Activated naive CD8-positive, alpha-beta T cell treated with anti-CD3 and anti-CD28 coated beads, Interleukin-2, amount 50 U/mL, for 24 hours (primary cell): ENCODE measurements at regions not wholly inside any gene's neighbourhood (a gene's known extent, or its start where the extent isn't known, plus 50 kb on each side); places are given as distances from the start of the nearest gene placed in this dataset.

Experiments
- ATAC-seq: fragments of 150-1000 bp; cut with Tn5 transposase; one replicate; pipeline ENCODE4 v1.10.0; 2021
- DNase-seq: peaks from one replicate; pipeline ENCODE4 v3.0.0; 2021
- H3K27ac Mint-ChIP-seq: one replicate; pipeline ENCODE4 v1.8.0; 2021; ENCODE audit warnings: mild to moderate bottlenecking, mixed read lengths
- H3K27me3 Mint-ChIP-seq: one replicate; pipeline ENCODE4 v1.8.0; 2021; ENCODE audit warnings: mixed read lengths
- H3K36me3 Mint-ChIP-seq: one replicate; pipeline ENCODE4 v1.8.0; 2021; ENCODE audit warnings: low read depth, mixed read lengths
- H3K4me1 Mint-ChIP-seq: one replicate; pipeline ENCODE4 v1.8.0; 2021; ENCODE audit warnings: mixed read lengths
- H3K4me3 Mint-ChIP-seq: one replicate; pipeline ENCODE4 v1.8.0; 2021; ENCODE audit warnings: mild to moderate bottlenecking, moderate library complexity, mixed read lengths
- H3K9me3 Mint-ChIP-seq: one replicate; pipeline ENCODE4 v1.8.0; 2021; ENCODE audit warnings: mixed read lengths

DNA sequence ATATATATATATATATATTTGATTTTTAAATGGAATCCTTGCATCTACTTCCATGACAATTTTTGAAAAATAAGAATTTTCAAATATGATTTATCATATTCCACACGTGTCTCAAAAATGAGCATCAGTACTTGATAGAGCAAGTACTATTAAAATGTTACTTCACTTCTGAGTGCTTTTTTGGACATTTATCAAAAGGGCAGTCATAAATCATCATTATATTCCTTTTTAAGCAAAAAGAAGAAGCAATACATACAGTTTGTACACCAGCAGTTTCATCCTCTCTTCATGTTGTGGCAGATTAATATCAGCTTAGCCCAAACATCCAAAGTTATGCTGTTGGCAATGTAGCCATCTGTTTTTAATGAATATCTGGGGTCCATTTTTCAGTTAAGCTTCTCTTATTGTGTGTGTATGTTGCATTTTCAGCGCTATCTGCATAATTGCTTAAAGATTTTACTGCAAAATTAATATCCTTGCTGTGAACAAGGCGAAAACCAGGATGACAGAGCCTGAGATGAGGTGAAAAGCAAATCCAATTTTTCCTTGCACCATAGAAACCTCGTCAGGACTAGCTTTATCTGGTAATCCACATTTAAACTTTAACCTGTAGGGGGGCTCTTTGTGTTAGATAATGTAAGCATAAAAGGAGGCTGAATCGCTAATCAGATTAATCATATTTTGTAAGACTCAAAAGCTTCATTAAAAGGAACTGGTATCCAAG, 604.9 kb upstream of the AGTR1 start:
- ATAC-seq (no peak), DNase-seq (no peak)
- H3K27ac Mint-ChIP-seq, result no peak overlapping the region
- no peaks in the 10 kb centered on the region for H3K27me3 Mint-ChIP-seq
- H3K36me3 Mint-ChIP-seq, result no peaks in the 10 kb centered on the region
- H3K4me3 Mint-ChIP-seq, result no peak overlapping the region
- H3K4me1 Mint-ChIP-seq, result no peaks in the 10 kb centered on the region
- H3K9me3 Mint-ChIP-seq, result no peaks in the 10 kb centered on the region

- no peak overlapping the region for H3K4me3 Mint-ChIP-seq
- H3K27me3 Mint-ChIP-seq, result no peaks in the 10 kb centered on the region
- H3K36me3 Mint-ChIP-seq, result no peaks in the 10 kb centered on the region
- DNase-seq (no peak), ATAC-seq (no peak)
- no peak overlapping the region for H3K27ac Mint-ChIP-seq
- no peaks in the 10 kb centered on the region for H3K9me3 Mint-ChIP-seq
- H3K4me1 Mint-ChIP-seq, result no peaks in the 10 kb centered on the region
Observed at GRCh38 chr3:148093753-148094152, 604.0 kb upstream of the AGTR1 start.

GRCh38 chr3:148095962-148096361, 601.7 kb upstream of the AGTR1 start:
- H3K27ac Mint-ChIP-seq, result no peak overlapping the region
- H3K4me1 Mint-ChIP-seq, result no peaks in the 10 kb centered on the region

GRCh38 chr3:148100476-148100875, 597.2 kb upstream of the AGTR1 start:
- Mint-ChIP-seq H3K9me3 (peaks cover 5% of the 10 kb centered on the region), H3K4me1 (no peaks in the 10 kb centered on the region), H3K27ac (no peak overlapping the region), H3K4me3 (no peak overlapping the region), H3K36me3 (no peaks in the 10 kb centered on the region), H3K27me3 (no peaks in the 10 kb centered on the region)
- no peak for DNase-seq
- ATAC-seq, result no peak

More at GRCh38 chr3:148095962-148096361, 601.7 kb upstream of the AGTR1 start:
- H3K9me3 Mint-ChIP-seq, result no peaks in the 10 kb centered on the region
- no peak for DNase-seq
- H3K36me3 Mint-ChIP-seq, result no peaks in the 10 kb centered on the region
- H3K4me3 Mint-ChIP-seq, result no peak overlapping the region
- no peaks in the 10 kb centered on the region for H3K27me3 Mint-ChIP-seq
- no peak for ATAC-seq

DNA sequence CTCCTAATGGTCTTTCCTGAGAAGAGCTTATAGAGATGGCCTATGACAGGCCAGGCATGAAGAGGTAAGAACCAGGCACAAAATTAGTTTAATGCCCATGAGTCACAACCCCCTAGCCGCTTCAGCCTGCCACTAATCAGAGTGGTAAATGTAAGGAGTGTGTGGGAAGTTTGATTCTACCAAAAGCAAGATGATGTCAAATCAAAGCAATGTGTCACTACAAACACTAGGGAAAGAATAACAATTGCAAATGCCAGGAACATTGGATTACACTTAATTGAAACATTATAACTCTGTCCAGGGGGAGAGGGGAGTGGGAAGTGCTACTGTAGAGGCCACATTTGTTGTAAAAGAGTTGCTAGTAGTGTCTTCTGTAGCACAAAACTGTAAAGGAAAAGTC, 596.6 kb upstream of the AGTR1 start:
- ATAC-seq (no peak), DNase-seq (no peak)
- peaks cover 5% of the 10 kb centered on the region for H3K9me3 Mint-ChIP-seq
- H3K4me3 Mint-ChIP-seq, result no peak overlapping the region
- H3K27ac Mint-ChIP-seq, result no peak overlapping the region
- no peaks in the 10 kb centered on the region for H3K4me1 Mint-ChIP-seq
- H3K27me3 Mint-ChIP-seq, result no peaks in the 10 kb centered on the region
- no peaks in the 10 kb centered on the region for H3K36me3 Mint-ChIP-seq

DNA sequence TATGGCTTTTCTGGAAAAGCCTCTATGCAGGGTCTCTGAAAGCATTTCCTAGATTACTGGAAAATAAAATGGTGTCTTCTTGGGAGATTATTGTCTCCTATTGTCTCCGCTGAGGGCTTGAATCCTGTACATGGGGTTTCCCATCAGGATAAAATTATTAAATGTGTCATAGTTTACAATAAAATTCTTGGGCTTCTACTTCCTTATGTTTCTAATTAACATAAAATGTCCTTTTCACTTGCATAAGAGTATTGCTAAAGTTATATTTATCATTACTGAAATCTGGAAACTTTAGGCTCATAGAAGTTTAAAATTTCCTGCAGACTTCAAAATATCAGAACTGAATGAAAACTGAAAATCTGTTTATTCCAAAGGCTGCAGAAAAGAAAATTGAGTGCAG, 595.5 kb upstream of the AGTR1 start:
- H3K9me3 Mint-ChIP-seq, result peaks cover 5% of the 10 kb centered on the region
- H3K36me3 Mint-ChIP-seq, result no peaks in the 10 kb centered on the region
- no peak overlapping the region for H3K27ac Mint-ChIP-seq
- no peaks in the 10 kb centered on the region for H3K27me3 Mint-ChIP-seq
- no peak overlapping the region for H3K4me3 Mint-ChIP-seq
- DNase-seq (no peak), ATAC-seq (no peak)
- no peaks in the 10 kb centered on the region for H3K4me1 Mint-ChIP-seq

DNA sequence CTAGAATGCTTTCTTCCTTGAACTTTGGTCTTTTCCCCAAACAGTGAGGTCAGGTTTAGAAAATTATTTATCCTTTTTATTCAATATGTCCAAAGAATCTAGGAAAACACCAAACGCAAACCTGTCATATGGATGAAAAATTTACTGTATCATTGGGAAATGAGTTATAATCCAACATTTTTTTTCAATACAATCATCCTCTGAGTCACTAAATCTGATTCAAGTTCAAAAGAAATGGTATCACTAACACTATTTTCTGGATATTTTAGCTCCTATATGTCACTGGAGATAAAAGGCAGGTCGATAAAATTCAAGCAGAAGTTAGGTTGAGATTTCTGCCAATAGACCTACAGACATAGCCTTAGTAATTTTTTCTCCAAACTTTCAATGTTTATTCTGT, 591.6 kb upstream of the AGTR1 start:
- ATAC-seq, result no peak
- Mint-ChIP-seq H3K27ac (no peak overlapping the region), H3K9me3 (peaks cover 10% of the 10 kb centered on the region), H3K4me3 (no peak overlapping the region), H3K36me3 (no peaks in the 10 kb centered on the region), H3K4me1 (no peaks in the 10 kb centered on the region), H3K27me3 (no peaks in the 10 kb centered on the region)
- no peak for DNase-seq

DNA sequence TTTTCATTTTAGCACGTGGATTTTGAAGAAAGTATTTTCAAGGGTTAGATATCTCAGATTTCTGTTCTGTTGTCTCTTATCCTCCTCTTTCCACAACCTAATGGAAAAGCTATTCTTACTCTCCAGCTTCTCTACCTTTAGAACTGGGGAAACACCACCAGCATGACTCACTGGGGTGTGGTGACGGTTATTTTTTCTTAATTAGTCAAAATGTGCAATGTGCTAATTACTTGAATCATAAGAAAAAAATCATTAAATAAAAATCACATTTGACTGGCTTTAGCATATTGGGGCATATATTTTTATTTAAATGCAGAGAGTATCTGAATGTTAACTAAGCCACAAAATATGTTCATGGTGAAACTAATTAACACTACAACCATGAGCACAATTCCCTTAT, 570.7 kb upstream of the AGTR1 start:
- no peaks in the 10 kb centered on the region for H3K36me3 Mint-ChIP-seq
- no peak overlapping the region for H3K4me3 Mint-ChIP-seq
- peaks cover 9% of the 10 kb centered on the region for H3K9me3 Mint-ChIP-seq
- DNase-seq, result no peak
- no peak for ATAC-seq
- no peak overlapping the region for H3K27ac Mint-ChIP-seq
- H3K4me1 Mint-ChIP-seq, result no peaks in the 10 kb centered on the region
- H3K27me3 Mint-ChIP-seq, result no peaks in the 10 kb centered on the region

DNA sequence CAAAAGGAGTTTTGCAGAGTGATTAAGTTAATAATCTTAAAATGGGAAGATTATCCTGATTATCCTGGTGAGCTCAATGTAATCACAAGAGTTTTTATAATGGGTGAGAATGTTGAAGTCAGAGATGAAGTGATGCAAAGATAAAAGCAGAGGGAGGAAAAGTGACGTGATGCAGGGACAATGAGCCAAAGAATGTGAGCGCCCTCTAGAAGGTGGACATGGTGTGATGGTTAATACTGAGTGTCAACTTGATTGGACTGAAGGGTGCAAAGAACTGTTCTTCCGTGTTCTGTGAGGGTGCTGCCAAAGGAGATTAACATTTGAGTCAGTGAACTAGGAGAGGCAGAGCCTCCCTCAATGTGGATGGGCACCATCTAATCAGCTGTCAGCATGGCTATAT, 569.6 kb upstream of the AGTR1 start:
- Mint-ChIP-seq H3K27ac (no peak overlapping the region), H3K4me3 (no peak overlapping the region), H3K27me3 (no peaks in the 10 kb centered on the region), H3K9me3 (peaks cover 15% of the 10 kb centered on the region), H3K36me3 (no peaks in the 10 kb centered on the region), H3K4me1 (no peaks in the 10 kb centered on the region)
- ATAC-seq (no peak), DNase-seq (no peak)

DNA sequence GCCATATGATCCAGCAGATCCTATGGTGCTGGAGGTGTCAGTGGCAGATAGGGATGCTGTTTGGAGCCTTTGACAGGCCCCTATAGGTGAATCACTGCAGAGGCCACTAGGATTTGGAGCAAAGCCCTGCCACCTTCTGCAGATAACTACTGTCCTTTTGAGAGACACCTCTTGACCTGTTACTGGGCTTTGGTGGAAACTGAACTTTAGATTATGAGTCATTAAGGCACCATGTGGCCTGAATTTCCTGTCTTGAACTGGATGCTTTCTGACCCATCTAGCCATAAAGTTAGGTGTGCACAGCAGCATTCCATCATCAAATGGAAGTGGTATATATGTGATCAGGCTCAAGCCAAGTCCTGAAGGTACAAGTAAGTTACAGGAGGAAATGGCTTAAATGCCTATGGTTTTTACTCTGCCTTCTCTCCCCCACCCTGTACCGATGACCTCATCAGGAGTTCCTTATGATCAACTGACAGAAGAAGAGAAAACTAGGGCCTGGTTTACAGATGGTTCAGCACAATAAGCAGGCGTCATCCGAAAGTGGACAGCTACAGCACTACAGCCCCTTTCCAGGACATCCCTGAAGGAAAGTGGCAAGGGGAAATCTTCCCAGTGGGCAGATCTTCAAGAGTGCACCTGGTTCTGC, 565.6 kb upstream of the AGTR1 start:
- ATAC-seq, result no peak
- Mint-ChIP-seq H3K4me3 (no peak overlapping the region), H3K36me3 (no peaks in the 10 kb centered on the region), H3K27ac (no peak overlapping the region), H3K4me1 (no peaks in the 10 kb centered on the region), H3K27me3 (no peaks in the 10 kb centered on the region), H3K9me3 (peaks cover 20% of the 10 kb centered on the region)
- no peak for DNase-seq

- H3K4me1 Mint-ChIP-seq, result no peaks in the 10 kb centered on the region
- no peak for ATAC-seq
- no peak overlapping the region for H3K27ac Mint-ChIP-seq
- H3K27me3 Mint-ChIP-seq, result no peaks in the 10 kb centered on the region
- DNase-seq, result no peak
- peaks cover 11% of the 10 kb centered on the region for H3K9me3 Mint-ChIP-seq
- H3K36me3 Mint-ChIP-seq, result no peaks in the 10 kb centered on the region
- no peak overlapping the region for H3K4me3 Mint-ChIP-seq
Observed at GRCh38 chr3:148136816-148137215, 560.9 kb upstream of the AGTR1 start.

DNA sequence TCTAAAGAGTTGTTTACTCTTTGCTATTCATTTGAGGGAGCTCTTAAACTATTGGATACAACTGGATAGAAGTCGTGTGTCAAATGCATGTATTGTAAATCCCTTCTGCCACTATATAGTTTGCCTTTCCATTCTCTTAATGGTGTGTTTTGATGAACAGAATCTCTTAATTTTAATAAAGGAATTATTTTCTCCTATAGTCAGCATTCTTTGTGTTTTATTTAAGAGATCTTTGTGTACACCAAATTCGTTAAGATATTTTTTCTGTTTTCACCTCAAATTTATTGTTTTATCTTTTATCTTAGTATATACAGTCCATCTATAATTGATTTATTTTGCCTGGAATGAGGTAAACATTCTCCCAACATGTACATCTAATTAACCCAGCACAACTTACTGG, 551.5 kb upstream of the AGTR1 start:
- Mint-ChIP-seq H3K27me3 (no peaks in the 10 kb centered on the region), H3K27ac (no peak overlapping the region), H3K9me3 (peaks cover 7% of the 10 kb centered on the region), H3K36me3 (no peaks in the 10 kb centered on the region), H3K4me3 (no peak overlapping the region), H3K4me1 (no peaks in the 10 kb centered on the region)
- DNase-seq (no peak), ATAC-seq (no peak)

GRCh38 chr3:148146947-148147826, 550.5 kb upstream of the AGTR1 start:
- DNase-seq (no peak), ATAC-seq (no peak)
- Mint-ChIP-seq H3K27me3 (no peaks in the 10 kb centered on the region), H3K9me3 (peaks cover 7% of the 10 kb centered on the region), H3K4me1 (no peaks in the 10 kb centered on the region), H3K36me3 (no peaks in the 10 kb centered on the region), H3K27ac (no peak overlapping the region), H3K4me3 (no peak overlapping the region)

GRCh38 chr3:148147903-148148302, 549.8 kb upstream of the AGTR1 start:
- H3K4me1 Mint-ChIP-seq, result no peaks in the 10 kb centered on the region
- no peaks in the 10 kb centered on the region for H3K27me3 Mint-ChIP-seq
- ATAC-seq (no peak), DNase-seq (no peak)
- no peaks in the 10 kb centered on the region for H3K36me3 Mint-ChIP-seq
- peaks cover 7% of the 10 kb centered on the region for H3K9me3 Mint-ChIP-seq
- H3K4me3 Mint-ChIP-seq, result no peak overlapping the region
- no peak overlapping the region for H3K27ac Mint-ChIP-seq

DNA sequence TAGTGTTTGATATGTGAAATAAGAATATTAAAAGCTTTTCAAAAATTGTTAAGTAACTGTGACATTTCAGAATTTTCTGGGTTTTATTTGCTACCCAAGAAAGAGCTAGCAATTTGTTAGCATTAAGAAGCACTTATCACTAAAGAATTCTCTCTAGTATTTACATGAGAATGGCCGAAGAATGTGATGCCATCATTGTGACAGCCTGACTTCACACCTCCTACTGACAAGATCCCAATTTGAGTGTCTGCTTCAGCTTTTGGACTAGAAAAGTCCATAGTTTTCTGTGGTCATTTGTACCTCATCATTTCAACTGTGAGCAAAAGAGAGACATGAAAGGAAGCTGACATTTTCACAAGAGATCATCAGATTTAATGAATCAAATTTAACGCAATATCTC, 548.1 kb upstream of the AGTR1 start:
- H3K36me3 Mint-ChIP-seq, result no peaks in the 10 kb centered on the region
- no peak for DNase-seq
- peaks cover 7% of the 10 kb centered on the region for H3K9me3 Mint-ChIP-seq
- H3K27me3 Mint-ChIP-seq, result no peaks in the 10 kb centered on the region
- H3K4me1 Mint-ChIP-seq, result no peaks in the 10 kb centered on the region
- no peak for ATAC-seq
- H3K27ac Mint-ChIP-seq, result no peak overlapping the region
- H3K4me3 Mint-ChIP-seq, result no peak overlapping the region
